ENCODE measurements at regions not wholly inside any gene's neighbourhood (a gene's known extent, or its start where the extent isn't known, plus 50 kb on each side); places are given as distances from the start of the nearest gene placed in this dataset.

DNA sequence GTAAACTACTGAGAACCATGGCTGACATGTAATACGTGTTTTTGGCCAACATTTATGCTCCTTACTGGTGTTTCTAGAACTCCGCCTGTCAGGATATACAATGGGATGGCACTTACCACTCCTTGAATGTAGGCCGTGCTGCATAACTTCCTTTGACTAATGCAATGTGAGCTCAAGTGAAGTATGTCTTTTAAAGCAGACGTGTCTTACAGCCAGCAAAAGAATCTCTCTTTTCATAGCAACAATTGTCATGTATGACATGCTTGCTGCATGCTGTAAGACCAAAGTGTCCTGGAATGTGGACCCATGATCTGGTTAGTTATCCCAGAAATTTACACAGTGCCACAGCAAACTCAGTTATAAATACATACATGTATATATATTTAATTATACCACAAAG is 1202.7 kb upstream of the PIK3C3 start (continued):
- TF ChIP-seq, protein P1, sequence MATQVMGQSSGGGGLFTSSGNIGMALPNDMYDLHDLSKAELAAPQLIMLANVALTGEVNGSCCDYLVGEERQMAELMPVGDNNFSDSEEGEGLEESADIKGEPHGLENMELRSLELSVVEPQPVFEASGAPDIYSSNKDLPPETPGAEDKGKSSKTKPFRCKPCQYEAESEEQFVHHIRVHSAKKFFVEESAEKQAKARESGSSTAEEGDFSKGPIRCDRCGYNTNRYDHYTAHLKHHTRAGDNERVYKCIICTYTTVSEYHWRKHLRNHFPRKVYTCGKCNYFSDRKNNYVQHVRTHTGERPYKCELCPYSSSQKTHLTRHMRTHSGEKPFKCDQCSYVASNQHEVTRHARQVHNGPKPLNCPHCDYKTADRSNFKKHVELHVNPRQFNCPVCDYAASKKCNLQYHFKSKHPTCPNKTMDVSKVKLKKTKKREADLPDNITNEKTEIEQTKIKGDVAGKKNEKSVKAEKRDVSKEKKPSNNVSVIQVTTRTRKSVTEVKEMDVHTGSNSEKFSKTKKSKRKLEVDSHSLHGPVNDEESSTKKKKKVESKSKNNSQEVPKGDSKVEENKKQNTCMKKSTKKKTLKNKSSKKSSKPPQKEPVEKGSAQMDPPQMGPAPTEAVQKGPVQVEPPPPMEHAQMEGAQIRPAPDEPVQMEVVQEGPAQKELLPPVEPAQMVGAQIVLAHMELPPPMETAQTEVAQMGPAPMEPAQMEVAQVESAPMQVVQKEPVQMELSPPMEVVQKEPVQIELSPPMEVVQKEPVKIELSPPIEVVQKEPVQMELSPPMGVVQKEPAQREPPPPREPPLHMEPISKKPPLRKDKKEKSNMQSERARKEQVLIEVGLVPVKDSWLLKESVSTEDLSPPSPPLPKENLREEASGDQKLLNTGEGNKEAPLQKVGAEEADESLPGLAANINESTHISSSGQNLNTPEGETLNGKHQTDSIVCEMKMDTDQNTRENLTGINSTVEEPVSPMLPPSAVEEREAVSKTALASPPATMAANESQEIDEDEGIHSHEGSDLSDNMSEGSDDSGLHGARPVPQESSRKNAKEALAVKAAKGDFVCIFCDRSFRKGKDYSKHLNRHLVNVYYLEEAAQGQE (IDR thresholded peaks at IDR 0.05; ENCODE audit: unreplicated experiment), result no peak

DNA sequence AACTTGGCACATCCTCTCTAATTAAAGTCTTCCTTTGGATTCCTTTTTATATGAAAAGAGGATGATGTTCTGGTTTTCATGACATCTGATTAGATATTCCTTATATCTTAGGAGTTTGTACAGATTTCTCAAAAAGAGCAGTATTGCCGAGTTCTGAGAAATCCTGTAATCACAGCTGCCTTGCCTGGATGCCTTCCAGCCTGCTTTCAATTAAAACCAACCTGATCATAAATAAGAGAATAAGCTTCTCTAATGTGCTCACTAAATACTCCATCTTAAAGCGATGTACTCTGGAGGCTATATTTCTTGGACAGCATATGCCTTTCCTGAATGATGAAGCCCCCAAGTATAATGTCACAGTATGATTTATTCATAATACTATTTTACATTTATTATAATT is 1203.8 kb upstream of the PIK3C3 start:
- ATAC-seq, result no peak
- no peak overlapping the region for H3K27ac Mint-ChIP-seq
- H3K4me1 Mint-ChIP-seq, result 0 out of 3 replicates have a peak, but pooled peaks cover 3% of the 10 kb centered on the region

More for the DNA sequence above, 1203.8 kb upstream of the PIK3C3 start:
- DNase-seq (ENCODE audit: low spot score), result no peak
- Histone ChIP-seq H3F3A (replicated peaks; ENCODE audit: low read depth) (no peaks in the 10 kb centered on the region), H3K79me2 (replicated peaks; ENCODE audit: insufficient read depth) (no peaks in the 10 kb centered on the region), H3K4me1 (ENCODE audit: insufficient read depth) (no peaks in the 10 kb centered on the region), H3K4me2 (no peak overlapping the region), H2AFZ (no peak overlapping the region), H4K20me1 (replicated peaks; ENCODE audit: insufficient read depth) (no peaks in the 10 kb centered on the region), H3K27me3 (ENCODE audit: insufficient read depth) (no peaks in the 10 kb centered on the region), H3K9me2 (ENCODE audit: insufficient read depth) (no peaks in the 10 kb centered on the region; the same call in 1 of the 2 replicates), H3K36me3 (ENCODE audit: insufficient read depth) (no peaks in the 10 kb centered on the region), H3K4me3 (no peak overlapping the region), H3K27ac (ENCODE audit: low read depth) (no peak overlapping the region)
- no peaks in the 10 kb centered on the region for H3K36me3 Mint-ChIP-seq (ENCODE audit: low read depth)
- H3K27me3 Mint-ChIP-seq (ENCODE audit: insufficient read depth, low read depth, poor library complexity), result no peaks in the 10 kb centered on the region
- H3K9me3 Mint-ChIP-seq, result no peaks in the 10 kb centered on the region
- H3K4me3 Mint-ChIP-seq, result no peak overlapping the region
- TF ChIP-seq, protein P1 (IDR thresholded peaks at IDR 0.05; ENCODE audit: unreplicated experiment), result no peak
- TF ChIP-seq POLR2AphosphoS5 (IDR thresholded peaks at IDR 0.05; ENCODE audit: low read depth) (no peak), CREB1 (CRISPR knock-in tag; IDR thresholded peaks at IDR 0.05; ENCODE audit: low read depth) (no peak), ZNF114 (CRISPR knock-in tag; IDR thresholded peaks at IDR 0.05) (no peak), JUNB (IDR thresholded peaks at IDR 0.05; ENCODE audit: unreplicated experiment) (no peak)
- TF ChIP-seq, protein P2, sequence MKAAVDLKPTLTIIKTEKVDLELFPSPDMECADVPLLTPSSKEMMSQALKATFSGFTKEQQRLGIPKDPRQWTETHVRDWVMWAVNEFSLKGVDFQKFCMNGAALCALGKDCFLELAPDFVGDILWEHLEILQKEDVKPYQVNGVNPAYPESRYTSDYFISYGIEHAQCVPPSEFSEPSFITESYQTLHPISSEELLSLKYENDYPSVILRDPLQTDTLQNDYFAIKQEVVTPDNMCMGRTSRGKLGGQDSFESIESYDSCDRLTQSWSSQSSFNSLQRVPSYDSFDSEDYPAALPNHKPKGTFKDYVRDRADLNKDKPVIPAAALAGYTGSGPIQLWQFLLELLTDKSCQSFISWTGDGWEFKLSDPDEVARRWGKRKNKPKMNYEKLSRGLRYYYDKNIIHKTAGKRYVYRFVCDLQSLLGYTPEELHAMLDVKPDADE (IDR thresholded peaks at IDR 0.05), result no peak

Data from GM23338 (cell line).